ENCODE measurements at regions not wholly inside any gene's neighbourhood (a gene's known extent, or its start where the extent isn't known, plus 50 kb on each side); places are given as distances from the start of the nearest gene placed in this dataset.
"Not testable (repeated sequence)": the region's sequence is repeated elsewhere in the genome, so short reads cannot be mapped to it uniquely, and the experiment has no call there.

DNA sequence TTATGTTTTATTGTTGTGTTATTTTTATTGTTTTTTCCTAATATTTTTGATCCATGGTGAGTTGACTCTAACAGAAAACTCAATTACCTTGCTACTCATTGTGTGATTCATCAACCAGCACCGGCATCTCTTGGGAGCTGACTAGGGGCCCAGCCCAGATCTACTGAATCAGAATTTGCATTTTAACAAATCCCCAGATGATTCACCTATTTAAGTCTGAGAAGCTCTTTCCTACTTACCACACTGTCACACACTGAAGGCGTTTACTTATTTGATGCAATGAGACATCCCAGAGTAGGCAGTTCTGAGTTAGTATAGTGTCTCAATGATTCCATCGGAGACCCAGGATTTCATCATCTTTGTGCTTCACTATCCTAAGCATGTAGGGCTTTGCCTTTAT is 416.6 kb downstream of the RWDD3 start:
- no peak for DNase-seq

GRCh38 chr1:95652423-95652965 is 418.5 kb downstream of the RWDD3 start:
- H3K36me3 Mint-ChIP-seq: no peaks in the 10 kb centered on the region
- no peaks in the 10 kb centered on the region for H3K4me1 Mint-ChIP-seq
- H3K27ac Mint-ChIP-seq: no peak overlapping the region
- H3K4me3 Mint-ChIP-seq: no peak overlapping the region
- no peak for DNase-seq
- no peak for ATAC-seq (replicated peaks)
- no peaks in the 10 kb centered on the region for H3K27me3 Mint-ChIP-seq
- H3K9me3 Mint-ChIP-seq: peaks cover 0 to 6% of the 10 kb centered on the region in 2 donors

More for the DNA sequence above, 416.6 kb downstream of the RWDD3 start:
- H3K27me3 Mint-ChIP-seq: no peaks in the 10 kb centered on the region
- no peak overlapping the region for H3K27ac Mint-ChIP-seq
- ATAC-seq (replicated peaks): peak in 1 of 2 donors; percentile 22
- no peak overlapping the region for H3K4me3 Mint-ChIP-seq
- no peaks in the 10 kb centered on the region for H3K4me1 Mint-ChIP-seq
- H3K36me3 Mint-ChIP-seq: no peaks in the 10 kb centered on the region
- H3K9me3 Mint-ChIP-seq: peaks cover 7 to 11% of the 10 kb centered on the region in 2 donors

GRCh38 chr1:95653618-95654017 is 419.6 kb downstream of the RWDD3 start:
- H3K27me3 Mint-ChIP-seq: no peaks in the 10 kb centered on the region
- no peak overlapping the region for H3K27ac Mint-ChIP-seq
- no peaks in the 10 kb centered on the region for H3K4me1 Mint-ChIP-seq
- DNase-seq (no peak), ATAC-seq (replicated peaks) (no peak)
- H3K36me3 Mint-ChIP-seq: no peaks in the 10 kb centered on the region
- H3K9me3 Mint-ChIP-seq: peaks cover 0 to 3% of the 10 kb centered on the region in 2 donors
- no peak overlapping the region for H3K4me3 Mint-ChIP-seq

- H3K27ac Mint-ChIP-seq: no peak overlapping the region
- H3K4me3 Mint-ChIP-seq: no peak overlapping the region
- no peak for ATAC-seq (replicated peaks)
- H3K36me3 Mint-ChIP-seq: no peaks in the 10 kb centered on the region
- H3K27me3 Mint-ChIP-seq: no peaks in the 10 kb centered on the region
- H3K4me1 Mint-ChIP-seq: no peaks in the 10 kb centered on the region
- H3K9me3 Mint-ChIP-seq: peaks cover 0 to 3% of the 10 kb centered on the region in 2 donors
- DNase-seq: no peak
These were observed 421.5 kb downstream of the RWDD3 start for GRCh38 chr1:95655321-95656020.

- H3K27ac Mint-ChIP-seq: no peak overlapping the region
- H3K36me3 Mint-ChIP-seq: no peaks in the 10 kb centered on the region
- H3K9me3 Mint-ChIP-seq: peaks cover 0 to 5% of the 10 kb centered on the region in 2 donors
- no peaks in the 10 kb centered on the region for H3K4me1 Mint-ChIP-seq
- no peak for ATAC-seq (replicated peaks)
- H3K4me3 Mint-ChIP-seq: no peak overlapping the region
- no peaks in the 10 kb centered on the region for H3K27me3 Mint-ChIP-seq
- DNase-seq: no peak
These were observed 423.2 kb downstream of the RWDD3 start for GRCh38 chr1:95657248-95657647.

GRCh38 chr1:95659166-95659565 is 425.2 kb downstream of the RWDD3 start:
- Mint-ChIP-seq H3K27ac (no peak overlapping the region), H3K36me3 (no peaks in the 10 kb centered on the region), H3K4me1 (no peaks in the 10 kb centered on the region), H3K4me3 (no peak overlapping the region), H3K9me3 (peaks cover 5 to 8% of the 10 kb centered on the region in 2 donors), H3K27me3 (no peaks in the 10 kb centered on the region)
- ATAC-seq (replicated peaks) (no peak), DNase-seq (no peak)

GRCh38 chr1:95659588-95659987 is 425.6 kb downstream of the RWDD3 start:
- no peak overlapping the region for H3K27ac Mint-ChIP-seq
- no peak overlapping the region for H3K4me3 Mint-ChIP-seq
- peaks cover 5 to 8% of the 10 kb centered on the region in 2 donors for H3K9me3 Mint-ChIP-seq
- no peaks in the 10 kb centered on the region for H3K4me1 Mint-ChIP-seq
- H3K36me3 Mint-ChIP-seq: no peaks in the 10 kb centered on the region
- DNase-seq (no peak), ATAC-seq (replicated peaks) (no peak)
- H3K27me3 Mint-ChIP-seq: no peaks in the 10 kb centered on the region

DNA sequence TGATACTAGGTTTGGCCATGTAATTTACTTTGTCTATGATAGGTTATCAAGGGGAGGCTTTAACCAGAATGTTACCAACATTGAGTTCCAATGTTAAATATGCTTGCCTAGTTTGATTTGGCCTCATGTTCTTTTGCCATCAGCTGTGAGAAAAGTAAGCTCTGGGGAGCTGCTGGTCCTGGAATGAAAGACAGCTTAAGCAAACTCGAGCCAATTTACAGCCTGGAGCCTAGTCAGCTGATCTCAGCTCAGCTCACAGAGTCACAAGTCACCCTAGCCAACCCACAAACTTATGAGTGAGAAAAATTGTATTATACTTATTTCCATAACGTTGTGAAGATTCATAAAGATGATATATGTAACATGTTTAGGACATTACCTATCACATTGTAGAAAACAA is 426.7 kb downstream of the RWDD3 start:
- Mint-ChIP-seq H3K27me3 (no peaks in the 10 kb centered on the region), H3K4me1 (no peaks in the 10 kb centered on the region), H3K27ac (no peak overlapping the region), H3K9me3 (peaks cover 5 to 8% of the 10 kb centered on the region in 2 donors), H3K36me3 (no peaks in the 10 kb centered on the region), H3K4me3 (no peak overlapping the region)
- ATAC-seq (replicated peaks) (no peak), DNase-seq (no peak)

DNA sequence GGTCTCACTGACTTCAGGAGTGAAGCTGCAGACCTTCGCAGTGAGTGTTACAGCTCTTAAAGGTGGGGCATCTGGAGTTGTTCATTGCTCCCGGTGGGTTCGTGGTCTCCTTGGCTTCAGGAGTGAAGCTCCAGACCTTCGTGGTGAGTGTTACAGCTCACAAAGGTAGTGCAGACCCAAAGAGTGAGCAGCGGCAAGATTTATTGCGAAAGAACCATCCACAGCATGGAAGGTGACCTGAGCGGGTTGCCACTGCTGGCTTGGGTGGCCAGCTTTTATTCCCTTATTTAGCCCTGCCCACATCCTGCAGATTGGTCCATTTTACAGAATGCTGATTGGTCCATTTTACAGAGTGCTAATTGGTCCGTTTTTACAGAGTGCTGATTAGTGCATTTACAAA is 429.5 kb downstream of the RWDD3 start:
- ATAC-seq (replicated peaks); H3K4me1 Mint-ChIP-seq; H3K4me3 Mint-ChIP-seq: not testable (repeated sequence)

GRCh38 chr1:95668165-95668564 is 434.2 kb downstream of the RWDD3 start:
- no peak overlapping the region for H3K27ac Mint-ChIP-seq
- no peak for DNase-seq

More for the DNA sequence above, 429.5 kb downstream of the RWDD3 start:
- H3K9me3 Mint-ChIP-seq, H3K27ac Mint-ChIP-seq, H3K27me3 Mint-ChIP-seq, DNase-seq, H3K36me3 Mint-ChIP-seq: not testable (repeated sequence)

DNA sequence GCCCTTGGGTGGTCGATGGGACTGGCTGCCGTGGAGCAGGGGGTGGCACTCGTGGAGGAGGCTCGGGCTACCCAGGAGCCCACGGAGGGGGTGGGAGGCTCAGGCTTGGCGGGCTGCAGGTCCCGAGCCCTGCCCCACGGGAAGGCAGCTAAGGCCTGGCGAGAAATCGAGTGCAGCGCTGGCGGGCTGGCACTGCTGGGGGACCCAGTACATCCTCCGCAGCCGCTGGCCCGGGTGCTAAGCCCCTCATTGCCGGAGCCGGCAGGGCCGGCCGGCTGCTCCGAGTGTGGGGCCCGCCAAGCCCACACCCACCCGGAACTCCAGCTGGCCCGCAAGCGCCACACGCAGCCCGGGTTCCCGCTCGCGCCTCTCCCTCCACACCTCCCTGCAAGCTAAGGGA is 435.6 kb downstream of the RWDD3 start:
- not testable (repeated sequence) for ATAC-seq (replicated peaks); H3K27me3 Mint-ChIP-seq; H3K9me3 Mint-ChIP-seq; H3K4me3 Mint-ChIP-seq; H3K27ac Mint-ChIP-seq; H3K4me1 Mint-ChIP-seq; DNase-seq; H3K36me3 Mint-ChIP-seq

More at GRCh38 chr1:95668165-95668564, 434.2 kb downstream of the RWDD3 start:
- no peaks in the 10 kb centered on the region for H3K36me3 Mint-ChIP-seq
- no peak overlapping the region for H3K4me3 Mint-ChIP-seq
- ATAC-seq (replicated peaks): no peak
- H3K4me1 Mint-ChIP-seq: no peaks in the 10 kb centered on the region
- H3K9me3 Mint-ChIP-seq: peaks cover 0 to 7% of the 10 kb centered on the region in 2 donors
- H3K27me3 Mint-ChIP-seq: no peaks in the 10 kb centered on the region

GRCh38 chr1:95671098-95671497 is 437.1 kb downstream of the RWDD3 start:
- no peak overlapping the region for H3K27ac Mint-ChIP-seq
- no peaks in the 10 kb centered on the region for H3K36me3 Mint-ChIP-seq
- DNase-seq (no peak), ATAC-seq (replicated peaks) (no peak)
- no peaks in the 10 kb centered on the region for H3K4me1 Mint-ChIP-seq
- H3K4me3 Mint-ChIP-seq: no peak overlapping the region
- H3K9me3 Mint-ChIP-seq: peaks cover 0 to 7% of the 10 kb centered on the region in 2 donors
- no peaks in the 10 kb centered on the region for H3K27me3 Mint-ChIP-seq

- Mint-ChIP-seq H3K4me3 (no peak overlapping the region), H3K4me1 (no peaks in the 10 kb centered on the region), H3K27me3 (no peaks in the 10 kb centered on the region), H3K36me3 (no peaks in the 10 kb centered on the region), H3K9me3 (peaks cover 0 to 4% of the 10 kb centered on the region in 2 donors), H3K27ac (no peak overlapping the region)
- no peak for DNase-seq
- ATAC-seq (replicated peaks): no peak
These were observed 445.3 kb downstream of the RWDD3 start for GRCh38 chr1:95679262-95679661.

DNA sequence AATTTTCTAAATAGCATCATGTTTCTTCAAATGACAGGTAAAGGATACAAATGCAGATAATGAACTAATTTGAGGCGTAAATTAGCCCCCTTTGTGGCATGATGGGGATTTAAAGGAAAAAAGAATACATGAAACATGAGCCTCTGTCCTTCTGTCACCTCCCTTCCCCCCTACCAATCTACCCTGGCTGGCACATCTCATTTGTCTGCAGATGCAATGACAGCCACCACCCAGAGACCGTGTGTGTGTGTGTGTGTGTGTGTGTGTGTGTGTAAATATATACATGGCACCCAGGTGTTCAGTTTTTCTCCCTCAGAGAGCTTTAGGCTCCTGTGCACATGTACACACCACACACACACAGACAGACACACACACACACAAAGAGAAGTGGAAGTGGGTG is 451.1 kb downstream of the RWDD3 start:
- ATAC-seq (replicated peaks): peak in 1 of 2 donors; percentile 16
- Mint-ChIP-seq H3K4me3 (no peak overlapping the region), H3K4me1 (no peaks in the 10 kb centered on the region), H3K27ac (no peak overlapping the region), H3K36me3 (no peaks in the 10 kb centered on the region), H3K9me3 (peaks cover 0 to 5% of the 10 kb centered on the region in 2 donors), H3K27me3 (no peaks in the 10 kb centered on the region)
- DNase-seq: no peak

DNA sequence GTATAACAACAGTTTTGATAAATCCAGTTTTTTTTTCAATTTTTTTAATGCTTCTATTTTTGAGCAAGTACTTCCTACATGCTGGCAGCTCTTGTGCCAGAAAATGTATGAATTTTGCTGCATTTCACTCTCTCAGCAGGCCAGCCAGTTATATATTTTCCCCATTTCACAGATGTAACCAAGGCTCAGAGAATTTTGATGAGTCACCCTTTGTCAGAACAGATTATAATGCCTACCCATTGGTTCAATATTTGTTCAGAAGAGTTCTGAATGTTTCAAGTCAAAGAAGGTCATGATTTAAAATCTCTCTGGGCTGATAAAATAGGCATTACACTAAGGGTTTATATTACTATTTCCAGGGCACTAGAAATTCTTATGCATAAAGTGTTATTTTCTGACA is 452.2 kb downstream of the RWDD3 start:
- Mint-ChIP-seq H3K27me3 (no peaks in the 10 kb centered on the region), H3K27ac (no peak overlapping the region), H3K4me3 (no peak overlapping the region), H3K36me3 (no peaks in the 10 kb centered on the region), H3K9me3 (peaks cover 1 to 7% of the 10 kb centered on the region in 2 donors), H3K4me1 (no peaks in the 10 kb centered on the region)
- DNase-seq (no peak), ATAC-seq (replicated peaks) (no peak)

All from stimulated activated naive B cell treated with anti-CD40 and anti-IgM and Interleukin-4, amounts not matched to agents 10 μg/mL and 1 μg/mL and 100 μg/mL, for 72 hours (primary cell).